ENCODE measurements at regions not wholly inside any gene's neighbourhood (a gene's known extent, or its start where the extent isn't known, plus 50 kb on each side); places are given as distances from the start of the nearest gene placed in this dataset.

DNA sequence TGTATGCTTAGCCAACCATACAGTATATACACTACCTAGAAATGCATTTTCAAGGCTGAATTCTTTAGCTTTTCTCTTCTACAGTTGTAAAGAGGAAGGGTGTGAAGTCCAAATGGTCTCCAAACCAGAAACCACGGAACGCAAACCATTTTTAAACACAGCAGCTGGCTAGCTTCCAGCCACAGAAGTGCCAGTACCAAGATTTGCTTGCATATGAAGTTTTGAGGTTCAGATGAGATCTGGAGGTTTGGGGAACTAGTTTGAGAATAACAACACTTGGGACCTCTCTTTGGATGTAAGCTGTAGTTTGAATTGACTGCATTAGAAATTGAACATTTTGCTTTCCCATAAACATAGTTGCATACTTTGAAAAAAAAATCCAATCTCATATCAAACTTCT, 1243.5 kb downstream of the EFNB2 start:
- TF ChIP-seq POLR2A (IDR thresholded peaks at IDR 0.05) (no peak), EP300 (IDR thresholded peaks at IDR 0.05) (no peak)
- TF ChIP-seq, protein P1, sequence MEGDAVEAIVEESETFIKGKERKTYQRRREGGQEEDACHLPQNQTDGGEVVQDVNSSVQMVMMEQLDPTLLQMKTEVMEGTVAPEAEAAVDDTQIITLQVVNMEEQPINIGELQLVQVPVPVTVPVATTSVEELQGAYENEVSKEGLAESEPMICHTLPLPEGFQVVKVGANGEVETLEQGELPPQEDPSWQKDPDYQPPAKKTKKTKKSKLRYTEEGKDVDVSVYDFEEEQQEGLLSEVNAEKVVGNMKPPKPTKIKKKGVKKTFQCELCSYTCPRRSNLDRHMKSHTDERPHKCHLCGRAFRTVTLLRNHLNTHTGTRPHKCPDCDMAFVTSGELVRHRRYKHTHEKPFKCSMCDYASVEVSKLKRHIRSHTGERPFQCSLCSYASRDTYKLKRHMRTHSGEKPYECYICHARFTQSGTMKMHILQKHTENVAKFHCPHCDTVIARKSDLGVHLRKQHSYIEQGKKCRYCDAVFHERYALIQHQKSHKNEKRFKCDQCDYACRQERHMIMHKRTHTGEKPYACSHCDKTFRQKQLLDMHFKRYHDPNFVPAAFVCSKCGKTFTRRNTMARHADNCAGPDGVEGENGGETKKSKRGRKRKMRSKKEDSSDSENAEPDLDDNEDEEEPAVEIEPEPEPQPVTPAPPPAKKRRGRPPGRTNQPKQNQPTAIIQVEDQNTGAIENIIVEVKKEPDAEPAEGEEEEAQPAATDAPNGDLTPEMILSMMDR (IDR thresholded peaks at IDR 0.05), result no peak
